ENCODE measurements at regions not wholly inside any gene's neighbourhood (a gene's known extent, or its start where the extent isn't known, plus 50 kb on each side); places are given as distances from the start of the nearest gene placed in this dataset.
"Not testable (repeated sequence)": the region's sequence is repeated elsewhere in the genome, so short reads cannot be mapped to it uniquely, and the experiment has no call there.

DNA sequence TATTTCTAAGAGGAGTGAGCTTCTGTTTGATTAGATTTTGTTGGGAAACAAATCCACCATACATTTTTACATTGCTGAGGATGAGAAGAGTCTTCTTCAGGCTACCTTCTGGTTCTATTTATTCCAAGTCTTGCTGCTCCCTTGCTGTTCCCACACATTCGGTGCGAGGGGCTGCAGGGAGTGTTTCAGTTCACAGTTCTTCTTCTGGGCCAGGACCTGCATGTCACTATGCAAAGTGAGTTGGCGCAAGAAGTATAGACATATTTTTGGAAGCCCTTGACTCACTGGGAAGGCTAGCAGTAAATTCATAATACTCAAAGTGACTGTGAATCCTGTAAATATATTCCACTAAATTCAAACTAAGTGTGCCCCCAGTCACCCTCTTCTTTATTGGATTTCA lies 657.9 kb downstream of the TAF11L14 start:
- POLR2A ChIA-PET: no interaction called here

DNA sequence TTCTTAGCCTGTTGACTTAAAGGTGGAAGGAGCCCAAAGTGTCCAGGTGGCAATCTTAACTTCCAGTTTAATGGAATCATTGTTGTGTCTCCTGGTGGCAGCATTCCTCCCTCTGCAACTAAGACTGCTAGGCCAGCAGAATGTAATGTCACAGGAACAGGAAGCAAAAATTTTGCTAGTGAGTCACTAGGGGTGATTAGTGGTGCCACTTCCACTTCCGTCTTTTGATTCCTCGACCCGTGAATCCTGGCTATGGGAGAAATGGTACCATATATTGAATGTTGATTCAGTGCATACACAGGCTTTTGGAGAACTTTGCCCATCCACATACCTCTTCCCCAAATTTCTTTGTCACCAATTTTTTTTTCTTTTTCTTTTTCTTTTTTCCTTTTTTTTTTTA lies 661.4 kb downstream of the TAF11L14 start:
- CTCF ChIA-PET, POLR2A ChIA-PET: not testable (repeated sequence)

More for the DNA sequence above, 657.9 kb downstream of the TAF11L14 start:
- CTCF ChIA-PET: no interaction called here

DNA sequence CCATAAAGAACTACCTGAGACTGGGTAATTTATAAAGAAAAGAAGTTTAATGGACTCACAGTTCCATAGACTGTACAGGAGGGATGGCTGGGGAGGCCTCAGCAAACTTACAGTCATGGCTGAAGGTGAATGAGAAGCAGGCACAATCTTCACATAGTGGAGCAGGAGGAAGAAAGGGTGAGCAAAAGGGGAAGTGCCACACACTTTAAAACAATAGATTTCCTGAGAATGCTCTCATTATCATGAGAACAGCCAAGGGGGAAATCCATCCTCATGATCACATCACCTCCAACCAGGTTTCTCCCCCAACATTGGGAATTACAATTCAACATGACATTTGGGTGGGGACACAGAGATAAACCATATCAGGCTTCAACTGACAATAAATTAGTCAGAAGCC lies 664.9 kb downstream of the TAF11L14 start:
- CTCF ChIA-PET: no interaction called here
- POLR2A ChIA-PET: no interaction called here

DNA sequence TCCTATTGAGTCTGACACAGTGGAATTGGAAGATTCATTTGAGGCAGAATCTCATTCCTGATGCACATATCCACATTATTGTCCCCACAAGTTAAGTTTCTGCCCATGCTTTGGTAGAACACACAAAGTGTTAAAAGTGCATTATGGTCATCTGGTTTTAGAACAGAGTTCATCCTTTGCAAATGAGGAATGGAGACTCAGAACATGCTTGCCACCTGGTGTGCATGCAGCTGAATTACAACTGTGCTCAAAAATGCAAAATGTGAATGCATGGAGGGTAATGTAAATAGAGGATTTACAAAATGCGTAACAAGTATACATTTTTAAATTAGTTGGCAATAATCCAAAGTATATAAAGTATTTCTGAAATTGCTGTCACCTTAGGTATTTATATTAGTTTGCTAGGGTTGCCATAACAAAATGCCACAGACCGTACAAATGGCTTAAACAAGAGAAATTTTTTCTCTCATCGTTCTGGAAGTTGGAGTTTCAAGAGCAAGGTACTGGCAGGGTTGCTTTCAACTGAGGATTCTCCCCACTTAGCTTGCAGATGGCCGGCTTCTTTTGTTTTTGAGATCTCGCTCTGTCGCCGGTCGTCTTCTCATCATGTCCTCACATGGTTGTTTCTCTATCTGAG lies 671.1 kb downstream of the TAF11L14 start:
- POLR2A ChIA-PET: no interaction called here
- CTCF ChIA-PET: no interaction called here

DNA sequence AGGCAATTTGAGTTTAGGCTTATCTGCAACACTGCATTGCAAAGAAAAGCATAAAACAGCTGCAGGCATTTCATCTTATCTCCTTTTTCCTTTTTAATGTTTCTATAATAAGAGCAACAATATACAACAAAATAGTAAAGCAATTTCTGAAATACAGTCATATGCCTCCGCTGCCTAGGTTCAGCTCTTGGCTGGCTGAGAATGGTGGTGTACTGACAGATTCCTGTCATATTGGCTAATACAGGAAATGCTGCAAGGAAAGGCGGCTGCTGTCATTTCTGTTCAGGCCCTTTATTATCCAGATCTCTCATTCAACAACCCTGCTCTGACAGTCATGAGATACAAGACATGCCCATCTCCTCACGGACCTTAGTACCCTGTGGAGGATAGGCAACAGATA lies 677.0 kb downstream of the TAF11L14 start:
- POLR2A ChIA-PET: no interaction called here
- CTCF ChIA-PET: no interaction called here

DNA sequence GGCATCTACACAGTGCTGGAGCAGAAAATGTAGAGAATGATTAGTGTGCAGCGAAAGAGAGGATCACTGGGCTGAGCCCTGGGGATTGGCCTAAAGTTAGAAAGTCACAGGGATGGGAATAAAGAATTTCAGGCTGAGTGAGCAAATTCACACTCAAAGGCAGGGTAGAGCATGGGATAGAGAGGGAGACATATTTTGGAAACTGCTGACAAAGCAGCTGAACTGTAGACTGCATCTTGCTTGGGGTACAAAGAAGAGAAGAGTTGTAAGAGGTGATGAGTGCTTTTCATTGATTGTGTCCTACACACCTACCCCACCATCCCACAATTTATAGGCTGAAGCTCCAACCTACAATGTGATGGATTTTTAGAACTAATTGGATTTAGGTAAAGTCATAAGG lies 677.8 kb downstream of the TAF11L14 start:
- ChIA-PET CTCF (no interaction called here), POLR2A (no interaction called here)

DNA sequence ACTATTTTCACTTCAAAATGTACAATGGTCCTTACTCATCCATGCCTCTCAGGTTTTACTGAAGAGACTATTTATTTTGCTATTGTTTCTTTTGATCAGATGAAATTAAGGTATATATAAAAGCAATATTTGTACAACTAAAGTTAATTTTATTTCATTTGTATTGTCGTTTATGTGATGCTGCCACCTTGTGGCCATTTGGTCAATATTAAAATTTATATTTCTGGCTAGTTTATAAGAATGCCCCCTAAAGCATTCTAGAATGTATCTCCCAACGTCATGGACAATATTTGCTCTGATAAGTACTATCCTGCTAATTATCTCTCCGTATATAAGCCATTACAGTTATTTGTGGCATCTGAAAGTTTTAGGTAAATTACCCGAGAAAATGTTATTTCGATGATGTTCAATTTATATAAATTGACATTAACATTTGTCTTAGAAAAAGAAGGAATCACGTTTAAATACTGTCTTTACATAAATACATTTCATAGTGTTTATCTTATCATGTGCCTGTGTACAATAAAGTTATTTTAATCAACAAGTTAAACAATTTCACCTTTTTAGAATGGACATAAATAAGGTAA lies 680.0 kb downstream of the TAF11L14 start:
- ChIA-PET POLR2A (no interaction called here), CTCF (no interaction called here)

DNA sequence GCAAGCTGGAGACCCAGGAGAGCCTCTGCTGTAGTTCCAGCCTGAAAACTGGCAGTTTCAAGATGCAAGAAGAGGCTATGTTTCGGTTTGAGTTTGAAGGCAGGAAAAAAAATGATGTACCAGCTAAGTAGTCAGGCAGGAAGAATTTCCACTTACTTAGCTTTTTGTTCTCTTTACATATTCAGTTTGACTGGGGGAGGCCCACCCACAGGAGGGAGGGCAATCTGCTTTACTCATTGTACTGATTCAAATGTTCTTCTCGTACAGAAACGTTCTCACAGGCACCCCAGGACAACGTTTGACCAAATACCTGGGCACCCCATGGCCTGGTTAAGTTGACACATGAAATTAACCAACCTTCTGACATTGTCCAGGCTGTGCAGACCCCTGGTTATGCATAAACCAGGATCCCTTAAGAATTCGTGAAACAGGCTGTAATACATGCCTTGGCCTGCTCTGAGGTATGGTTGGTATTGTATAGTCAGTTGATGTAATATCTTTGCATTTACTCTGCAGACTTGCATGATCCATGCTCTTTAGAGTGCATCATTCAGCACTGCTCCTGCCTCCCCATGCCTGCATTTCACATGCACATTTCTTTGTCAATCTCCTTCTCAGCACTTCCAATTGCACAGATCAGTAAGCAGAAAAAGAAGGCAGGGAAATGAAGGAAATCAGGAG lies 687.1 kb downstream of the TAF11L14 start:
- ChIA-PET CTCF (no interaction called here), POLR2A (no interaction called here)

DNA sequence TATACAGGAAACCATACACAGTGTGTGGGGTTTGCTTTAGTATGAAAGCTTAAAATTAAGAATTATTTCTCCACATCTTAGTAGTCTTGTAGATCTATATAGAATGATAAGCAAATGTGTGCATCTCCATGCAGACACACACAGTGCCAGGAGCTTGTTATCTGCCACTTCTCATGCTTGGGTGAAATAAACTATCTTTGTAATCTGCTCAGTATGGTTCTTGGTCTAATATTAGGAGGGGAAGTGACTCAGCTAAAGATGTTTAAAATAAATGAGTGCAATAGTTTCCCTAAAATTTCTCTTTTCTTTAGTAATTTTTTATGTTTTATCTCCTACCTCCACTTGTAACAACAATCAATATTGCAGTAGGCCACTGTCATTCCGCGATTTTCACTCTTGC lies 689.6 kb downstream of the TAF11L14 start:
- ChIA-PET POLR2A (no interaction called here), CTCF (no interaction called here)

DNA sequence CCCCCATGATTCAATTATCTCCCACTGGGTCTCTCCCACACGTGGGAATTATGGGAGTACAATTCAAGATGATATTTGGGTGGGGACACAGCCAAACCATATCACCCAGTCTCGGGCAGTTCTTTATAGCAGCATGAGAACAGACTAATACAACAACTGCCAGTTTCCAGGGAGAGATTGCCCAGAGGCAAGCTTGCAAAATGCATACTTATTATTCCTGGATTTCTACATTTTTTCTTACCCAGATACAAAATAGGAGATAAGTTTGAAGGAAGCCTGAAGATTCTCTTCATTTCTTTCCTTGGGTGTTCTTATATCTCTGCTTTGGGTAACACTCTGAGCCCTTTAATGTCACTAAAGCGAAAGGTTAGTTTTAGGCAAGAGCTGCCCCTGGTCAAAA lies 691.2 kb downstream of the TAF11L14 start:
- POLR2A ChIA-PET: interaction anchor here (0.6 kb wide), 1 partner anchor 1059 kb away, joined by 3 read pairs; no protein-coding TSS in a partner anchor

DNA sequence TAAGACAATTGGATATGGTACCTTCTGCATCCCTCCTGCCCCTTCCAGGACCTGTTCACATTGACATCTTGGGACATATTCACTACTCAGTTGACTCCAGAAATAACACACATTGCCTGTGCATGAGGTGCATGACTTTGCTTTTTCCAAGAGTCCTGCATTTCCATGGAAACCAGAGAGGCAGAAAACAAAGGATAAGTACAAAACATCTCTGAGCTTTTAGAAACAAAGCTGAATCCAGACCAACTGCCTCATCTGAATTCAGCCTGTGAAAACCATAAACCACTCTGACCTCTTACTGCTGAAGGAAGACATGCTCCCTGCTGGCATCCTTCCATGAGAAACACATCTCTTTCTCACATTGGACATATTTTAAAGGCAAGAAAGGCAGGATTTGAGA lies 695.1 kb downstream of the TAF11L14 start:
- CTCF ChIA-PET: no interaction called here
- POLR2A ChIA-PET: no interaction called here

More for the DNA sequence above, 691.2 kb downstream of the TAF11L14 start:
- CTCF ChIA-PET: no interaction called here

DNA sequence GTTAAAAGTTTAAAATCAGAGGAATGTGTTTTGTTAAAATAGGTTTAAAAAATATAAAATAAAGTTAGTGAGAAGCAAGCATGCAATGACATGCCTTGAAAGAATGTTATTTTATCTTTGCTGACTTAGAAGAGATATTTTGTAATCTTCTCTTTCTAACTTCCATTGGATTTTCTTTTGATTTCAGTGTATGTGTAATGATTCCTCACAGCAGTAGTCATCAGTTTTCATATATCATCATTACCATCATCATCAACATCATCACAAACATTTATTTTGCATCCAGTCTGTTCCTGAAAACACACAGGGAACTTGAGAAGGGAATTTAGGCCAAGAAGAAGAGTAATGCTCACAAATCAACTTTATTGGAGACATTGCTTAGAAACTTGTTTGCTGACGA lies 699.6 kb downstream of the TAF11L14 start:
- ChIA-PET CTCF (no interaction called here), POLR2A (no interaction called here)

DNA sequence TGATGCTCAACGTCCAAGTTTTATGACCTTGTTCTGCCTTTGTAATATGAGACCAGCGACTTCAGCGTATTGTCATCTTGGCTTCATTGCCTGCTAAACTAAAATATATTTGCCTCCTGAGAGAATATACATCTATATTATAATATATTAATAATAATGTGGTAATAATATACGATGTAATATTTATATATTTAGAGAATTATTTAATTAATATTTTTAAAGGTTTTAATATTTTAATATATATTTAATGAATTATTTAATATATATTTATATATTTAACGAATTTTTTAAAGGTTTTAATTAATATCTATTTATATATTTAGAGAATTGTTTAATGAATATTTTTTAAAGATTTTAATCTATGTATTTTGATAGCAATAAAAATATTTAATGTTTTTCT lies 700.7 kb downstream of the TAF11L14 start:
- POLR2A ChIA-PET: no interaction called here
- CTCF ChIA-PET: no interaction called here

DNA sequence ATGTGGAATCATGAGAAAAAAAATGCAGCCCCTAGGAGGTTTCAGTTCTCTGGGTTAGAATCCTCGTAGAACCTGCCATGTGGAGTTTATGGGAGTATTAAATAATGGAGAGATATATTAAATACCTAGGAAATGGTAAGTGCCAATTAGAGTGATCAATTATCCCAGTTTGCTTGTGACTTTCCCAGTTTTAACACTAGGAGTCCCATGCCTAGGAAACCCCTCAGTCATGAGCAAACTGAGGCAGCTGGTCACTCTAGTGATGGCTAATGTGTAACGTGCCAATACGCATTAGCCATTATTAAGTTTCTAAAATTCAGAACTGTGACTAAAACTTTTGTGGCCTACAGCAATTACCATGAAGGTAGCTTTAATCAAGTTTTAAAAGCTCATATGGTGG lies 720.6 kb downstream of the TAF11L14 start:
- ChIA-PET CTCF (no interaction called here), POLR2A (no interaction called here)

DNA sequence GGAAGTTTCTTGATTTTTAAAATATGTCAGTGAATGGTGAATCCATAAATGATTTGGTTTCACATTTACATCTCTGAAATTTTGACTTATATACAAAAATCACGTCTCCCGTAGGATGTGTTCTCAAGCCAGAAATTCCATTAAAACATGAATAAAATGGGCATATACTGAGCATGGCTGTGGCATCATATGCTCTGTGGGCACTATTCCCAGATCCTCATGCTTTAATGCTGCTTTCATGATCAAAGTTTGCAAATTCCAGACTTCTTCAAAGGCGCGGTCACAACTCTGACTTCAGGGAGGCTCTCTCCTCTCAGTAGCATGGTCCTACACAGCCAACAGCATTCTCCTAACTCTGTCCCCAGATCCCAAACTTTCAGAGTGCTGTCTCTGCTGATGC lies 723.2 kb downstream of the TAF11L14 start:
- POLR2A ChIA-PET: no interaction called here
- CTCF ChIA-PET: no interaction called here

DNA sequence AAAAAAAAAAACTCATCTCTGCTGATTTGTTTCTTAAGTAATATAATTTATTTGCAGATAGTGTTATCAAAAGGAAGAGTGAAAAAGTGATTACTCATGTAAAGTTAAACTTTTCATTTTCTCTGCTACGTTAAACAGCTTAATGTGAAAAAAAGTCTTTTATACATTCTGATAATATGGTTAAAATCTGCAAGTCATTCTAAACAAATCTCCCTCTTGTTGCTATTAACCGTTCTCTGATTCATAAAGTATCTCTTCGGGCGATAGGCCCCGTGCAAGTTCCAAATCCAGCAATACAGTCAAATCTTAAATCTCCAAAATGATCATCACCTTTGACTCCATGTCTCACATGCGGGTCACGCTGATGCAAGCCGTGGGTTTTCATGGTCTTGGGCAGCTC lies 732.0 kb downstream of the TAF11L14 start:
- CTCF ChIA-PET: no interaction called here
- POLR2A ChIA-PET: no interaction called here

DNA sequence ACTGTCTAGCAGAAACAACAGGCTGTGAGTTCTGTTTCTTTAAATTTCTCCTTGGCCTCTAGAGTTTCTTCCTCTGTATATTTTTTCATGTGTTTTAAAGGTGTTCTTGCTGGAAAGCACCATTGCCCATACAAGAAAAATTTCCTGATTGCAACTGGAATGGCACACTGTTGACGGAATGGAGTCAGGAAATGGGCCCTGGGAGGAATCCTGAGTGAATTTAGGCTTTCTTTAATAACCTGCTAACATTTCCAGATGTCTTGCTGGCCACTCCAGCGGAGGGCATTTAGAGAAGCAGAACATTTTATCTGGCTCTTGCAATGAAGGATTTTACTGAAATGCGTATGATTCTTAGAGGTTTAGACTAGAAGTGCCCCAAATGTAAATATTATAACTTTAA lies 736.3 kb downstream of the TAF11L14 start:
- ChIA-PET CTCF (no interaction called here), POLR2A (no interaction called here)

DNA sequence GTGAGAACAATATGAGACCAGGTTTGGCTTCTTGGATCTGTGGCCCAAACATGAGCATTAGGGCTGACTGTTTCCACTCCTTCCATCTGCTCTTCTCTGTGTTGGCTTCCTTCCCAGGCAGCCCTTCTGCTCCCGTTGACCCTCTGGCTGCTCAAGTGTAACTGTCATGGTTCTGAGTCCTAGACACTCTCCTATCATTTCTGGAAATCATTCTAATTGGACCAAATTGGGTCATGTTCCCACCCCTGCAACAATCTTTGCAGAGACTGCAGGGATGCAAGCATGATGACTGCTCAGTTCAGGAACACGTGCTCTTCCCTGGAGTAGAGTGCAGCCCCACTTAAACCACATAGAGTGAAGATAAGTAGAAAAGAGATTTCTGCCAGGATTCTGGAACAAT lies 741.4 kb downstream of the TAF11L14 start:
- CTCF ChIA-PET: no interaction called here
- POLR2A ChIA-PET: no interaction called here

DNA sequence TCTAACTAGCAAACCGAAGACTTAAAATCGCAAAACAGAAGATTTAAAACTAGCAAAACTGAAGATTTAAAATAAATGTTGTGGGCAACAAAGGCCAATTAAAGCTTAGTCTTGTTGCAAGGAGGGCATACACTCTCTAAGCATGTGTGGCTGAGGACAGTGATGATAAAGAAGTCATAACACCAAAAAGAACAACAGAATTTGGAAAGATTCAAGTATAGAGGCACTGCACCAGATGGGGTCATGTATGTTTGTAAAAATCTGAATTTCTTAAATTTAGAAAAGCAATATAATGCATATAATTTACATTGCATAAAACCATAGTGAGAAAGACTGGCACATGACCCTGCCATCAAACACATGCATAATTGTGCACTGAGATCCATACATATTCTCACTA lies 743.8 kb downstream of the TAF11L14 start:
- CTCF ChIA-PET: no interaction called here
- POLR2A ChIA-PET: no interaction called here

DNA sequence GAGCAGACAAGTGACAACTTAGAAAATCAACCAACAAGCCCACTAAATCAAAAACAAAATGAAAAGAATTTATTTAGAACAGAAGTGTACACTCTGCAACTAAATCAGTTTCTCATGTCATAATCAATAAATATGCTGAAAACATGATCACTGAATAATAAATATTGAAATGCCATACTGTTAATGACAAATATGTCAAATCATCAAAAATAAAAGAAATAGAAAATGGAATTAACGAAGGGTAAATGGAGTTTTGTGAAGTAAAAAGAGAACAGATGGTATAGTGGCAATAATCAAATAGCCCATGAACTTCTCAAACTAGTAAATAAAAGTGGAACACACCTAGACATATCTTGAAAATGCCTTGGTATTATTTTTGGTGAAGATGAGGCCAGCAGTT lies 744.9 kb downstream of the TAF11L14 start:
- CTCF ChIA-PET: interaction anchor here (0.6 kb wide), 1 partner anchor 234 kb away, joined by 3 read pairs; no protein-coding TSS in a partner anchor
- POLR2A ChIA-PET: no interaction called here

DNA sequence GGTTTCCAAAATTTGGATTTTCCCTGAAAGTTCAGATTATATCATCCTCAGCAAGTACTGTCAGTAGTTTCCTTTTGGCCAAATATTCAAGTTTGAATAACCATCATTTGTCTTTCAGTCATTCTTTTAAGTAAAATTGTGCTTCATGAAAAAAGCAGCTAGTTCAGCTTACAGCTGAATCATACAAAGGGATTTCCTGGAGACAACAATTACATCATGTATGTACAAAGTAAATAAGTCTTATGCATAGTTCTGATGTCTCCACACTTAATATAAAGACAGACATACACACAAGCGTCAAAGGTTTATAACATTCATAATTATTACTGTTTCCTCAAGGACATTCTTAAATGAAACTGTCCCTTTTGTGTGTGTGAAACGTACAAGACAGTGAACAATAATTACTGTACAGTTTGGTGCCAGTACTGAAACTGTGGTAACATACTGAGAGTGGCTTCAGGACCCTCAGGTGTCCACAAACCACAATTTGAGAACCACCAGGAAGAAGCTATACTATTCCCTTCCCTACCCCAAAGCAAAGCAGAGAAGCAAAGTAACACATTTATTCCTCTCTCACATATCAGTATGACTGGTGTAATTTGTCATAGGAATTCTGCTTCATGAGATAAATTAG lies 746.6 kb downstream of the TAF11L14 start:
- ChIA-PET POLR2A (no interaction called here), CTCF (no interaction called here)

All from activated CD8-positive, alpha-beta memory T cell treated with anti-CD3 and anti-CD28 coated beads for 36 hours (primary cell).